Lower leg skin (tissue), 3 donors: ENCODE measurements at regions not wholly inside any gene's neighbourhood (a gene's known extent, or its start where the extent isn't known, plus 50 kb on each side); places are given as distances from the start of the nearest gene placed in this dataset.

ENCODE experiments used
- CTCF ChIP-seq, 3 donors: fragments of 450-650 bp; IDR thresholded peaks; one replicate each; pipeline ENCODE4 v1.5.1; 2016; ENCODE audit warnings: antibody characterized with exemption in 3 of 3, mild to moderate bottlenecking in 3 of 3, moderate library complexity in 2 of 3
- POLR2A ChIP-seq, 2 donors: fragments of 450-650 bp; IDR thresholded peaks; one replicate each; pipeline ENCODE4 v1.6.1; 2016 to 2017; ENCODE audit warnings: antibody characterized with exemption in 2 of 2, mild to moderate bottlenecking in 1 of 2, moderate library complexity in 1 of 2

- TF ChIP-seq POLR2A (IDR thresholded peaks at IDR 0.05), result no peak
- TF ChIP-seq CTCF (IDR thresholded peaks at IDR 0.05), result no peak
Measured at GRCh38 chr5:67941614-67942401, 273.7 kb upstream of the PIK3R1 start.
